T-helper 2 cell (primary cell): ENCODE measurements at regions not wholly inside any gene's neighbourhood (a gene's known extent, or its start where the extent isn't known, plus 50 kb on each side); places are given as distances from the start of the nearest gene placed in this dataset.

Experiments
- DNase-seq, 5 experiments: peaks; one replicate each; pipeline versions ENCODE4 v3.0.0 to v3.0.0-alpha.2; 2012 to 2022

- DNase-seq, result no peak
Measured at GRCh38 chr16:85364323-85365040, 248.6 kb upstream of the GSE1 start.

DNA sequence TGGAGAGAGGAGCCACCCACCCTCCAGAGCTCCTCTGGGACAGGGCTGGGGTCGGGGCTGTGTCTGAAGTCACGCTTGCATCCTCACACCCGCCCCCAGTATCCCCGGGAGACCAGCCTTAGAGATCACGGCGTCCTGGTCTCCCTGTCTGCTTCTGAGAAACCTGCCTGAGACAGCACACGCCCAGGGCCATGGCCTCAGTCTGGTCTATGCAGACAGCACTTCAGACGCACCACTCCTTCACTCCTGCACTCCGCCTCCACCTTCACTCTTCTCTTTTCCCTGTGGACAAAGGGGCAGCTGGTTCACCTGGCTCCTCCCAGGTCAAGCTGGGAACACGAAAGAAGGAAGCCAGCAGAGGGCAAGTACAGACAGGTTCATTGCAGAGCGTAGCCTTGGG lies 248.0 kb upstream of the GSE1 start:
- no peak for DNase-seq

DNA sequence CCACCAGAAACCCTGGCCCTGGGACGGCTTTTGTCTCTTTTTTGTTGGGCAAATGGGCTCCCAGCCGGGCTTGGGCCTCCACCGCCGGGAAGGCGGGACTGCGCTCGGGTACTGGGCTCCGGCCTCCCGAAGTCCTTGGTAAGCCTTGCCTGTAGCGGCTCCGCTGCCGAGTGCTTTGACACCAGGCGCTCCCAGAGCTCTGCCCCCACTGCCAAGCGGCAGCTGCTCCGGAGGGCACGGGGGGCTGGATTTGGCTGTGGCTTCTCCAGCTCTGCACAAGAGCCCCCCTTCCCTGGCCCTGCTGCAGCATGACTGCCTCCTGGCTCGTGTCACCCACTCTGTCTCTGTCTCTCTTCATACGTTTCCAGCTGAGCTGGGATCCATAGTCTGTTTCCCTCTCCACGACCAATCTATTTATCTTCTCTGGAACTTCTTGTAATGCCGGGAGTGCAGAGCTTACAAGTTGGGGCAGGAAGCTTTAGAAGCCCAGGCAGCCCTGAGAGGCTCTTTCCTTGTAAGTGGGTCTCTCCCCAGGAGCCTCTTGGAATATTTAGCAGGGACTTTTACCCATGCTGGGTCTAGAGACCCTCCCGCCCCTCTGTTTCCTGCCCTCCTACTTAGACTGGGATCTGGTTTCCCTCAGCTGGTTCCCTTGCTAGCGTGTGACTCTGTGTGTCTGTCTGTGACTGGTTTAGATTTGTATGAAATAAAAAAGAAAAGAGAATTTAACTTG lies 246.9 kb upstream of the GSE1 start:
- no peak for DNase-seq

DNA sequence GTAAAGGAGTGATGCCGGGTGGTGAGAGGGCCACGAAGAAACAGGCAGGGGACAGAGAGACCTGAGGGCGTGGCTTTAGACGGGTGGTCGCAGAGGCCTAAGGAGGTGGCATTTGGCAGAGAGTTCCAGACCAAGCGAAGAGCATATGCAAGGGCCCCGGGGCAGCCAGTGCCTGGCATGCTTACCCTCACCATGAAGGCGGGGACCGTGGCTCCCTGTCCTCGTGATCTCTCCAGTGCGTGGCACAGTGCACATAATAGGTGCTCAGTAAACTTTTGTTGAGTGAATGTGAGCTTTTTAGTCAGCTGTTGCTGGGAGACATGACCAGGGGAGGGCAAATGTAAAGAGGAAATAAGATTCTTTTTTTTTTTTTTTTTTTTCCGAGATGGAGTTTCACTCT lies 245.6 kb upstream of the GSE1 start:
- no peak for DNase-seq

DNA sequence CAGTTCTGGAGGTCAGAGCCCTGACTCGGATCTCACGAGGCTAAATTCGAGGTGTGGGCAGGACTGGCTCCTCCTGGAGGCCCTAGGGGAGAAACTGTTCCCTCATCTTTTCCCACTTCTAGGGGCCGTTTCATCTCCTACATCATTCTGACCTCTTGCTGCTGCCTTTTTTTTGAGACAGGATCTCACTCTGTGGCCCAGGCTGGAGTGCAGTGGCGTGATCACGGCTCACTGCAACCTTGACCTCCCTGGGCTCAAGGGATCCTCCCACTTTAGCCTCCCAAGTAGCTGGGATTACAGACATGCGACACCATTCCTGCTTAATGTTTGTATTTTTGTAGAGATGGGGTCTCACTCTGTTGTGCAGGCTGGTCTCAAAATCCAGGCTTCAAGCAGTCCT lies 244.1 kb upstream of the GSE1 start:
- no peak for DNase-seq

GRCh38 chr16:85369741-85370528 lies 243.2 kb upstream of the GSE1 start:
- peak in 2 of 5 experiments; percentile 20 for DNase-seq

DNA sequence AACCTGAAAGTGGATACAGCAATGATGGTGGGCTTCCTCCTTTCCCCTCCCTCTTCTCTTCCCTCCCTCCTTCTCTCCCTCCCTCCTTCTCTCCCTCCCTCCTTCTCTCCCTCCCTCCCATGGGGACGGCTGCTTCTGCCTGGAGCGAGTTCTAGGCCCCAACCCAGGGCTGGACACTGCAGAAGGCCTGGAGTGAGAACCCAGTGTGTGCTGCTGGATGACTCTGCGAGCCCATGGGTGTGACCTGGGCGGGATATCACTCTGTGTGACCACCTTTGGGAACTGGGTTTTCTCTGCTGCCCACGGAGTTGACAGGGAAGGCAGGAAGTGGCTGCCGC lies 242.6 kb upstream of the GSE1 start:
- DNase-seq, result no peak

DNA sequence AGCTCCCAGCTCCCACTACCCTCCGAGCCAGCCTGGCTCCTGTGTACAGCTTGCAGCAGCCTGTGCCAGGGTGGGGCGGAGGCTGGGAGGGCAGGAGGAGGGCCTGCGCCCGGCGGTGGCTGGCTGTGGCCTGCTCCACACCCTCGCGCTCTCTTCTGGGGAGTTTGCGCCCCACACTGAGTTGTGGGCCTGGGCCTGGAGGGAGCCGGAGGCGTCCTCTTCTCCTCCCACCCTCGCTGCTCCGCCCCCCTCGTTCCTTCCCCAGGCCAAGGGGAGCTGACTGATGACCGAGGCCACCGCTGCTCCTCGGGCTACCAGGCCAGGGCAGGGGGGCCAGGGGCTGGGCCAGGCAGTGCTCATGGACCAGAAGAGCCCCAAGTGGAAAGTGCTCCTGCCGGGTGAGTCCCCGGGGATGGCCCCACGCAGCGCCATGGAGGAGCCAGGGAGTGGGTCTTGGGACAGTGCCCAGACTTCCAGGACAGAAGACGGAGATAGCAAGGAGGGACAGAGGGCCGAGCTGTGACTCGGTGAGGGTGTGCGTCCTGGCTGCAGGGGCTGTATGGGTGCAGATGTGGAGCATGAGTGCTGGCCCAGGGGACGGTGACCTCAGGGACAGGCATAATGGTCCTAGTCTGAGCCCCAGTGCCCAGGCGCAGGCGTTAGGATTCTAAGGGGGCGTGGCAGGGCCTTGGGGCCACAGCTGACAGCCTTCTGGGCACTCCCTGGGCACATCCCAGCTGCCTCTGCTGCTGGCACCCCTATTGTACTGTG lies 242.1 kb upstream of the GSE1 start:
- no peak for DNase-seq

DNA sequence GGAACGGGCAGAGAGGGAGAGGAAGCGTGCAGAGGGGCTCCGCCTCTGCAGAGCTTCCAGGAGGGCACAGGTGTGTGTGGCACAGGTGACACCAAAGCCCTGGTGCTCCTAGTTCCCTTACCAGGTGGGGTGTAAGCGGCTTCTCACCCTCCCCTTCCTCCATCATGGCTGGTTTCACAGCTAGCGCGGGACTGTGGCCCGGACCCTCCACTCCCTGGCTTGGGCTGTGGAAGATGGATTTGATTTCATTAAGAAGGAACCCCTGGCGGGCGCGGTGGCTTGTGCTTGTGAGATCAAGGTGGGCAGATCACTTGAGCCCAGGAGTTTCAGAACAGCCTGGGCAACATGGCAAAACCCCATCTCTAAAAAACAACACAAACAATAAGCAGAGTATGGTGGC lies 241.2 kb upstream of the GSE1 start:
- no peak for DNase-seq

GRCh38 chr16:85372627-85373372 lies 240.3 kb upstream of the GSE1 start:
- peak in 1 of 5 experiments; percentile 9 for DNase-seq

DNA sequence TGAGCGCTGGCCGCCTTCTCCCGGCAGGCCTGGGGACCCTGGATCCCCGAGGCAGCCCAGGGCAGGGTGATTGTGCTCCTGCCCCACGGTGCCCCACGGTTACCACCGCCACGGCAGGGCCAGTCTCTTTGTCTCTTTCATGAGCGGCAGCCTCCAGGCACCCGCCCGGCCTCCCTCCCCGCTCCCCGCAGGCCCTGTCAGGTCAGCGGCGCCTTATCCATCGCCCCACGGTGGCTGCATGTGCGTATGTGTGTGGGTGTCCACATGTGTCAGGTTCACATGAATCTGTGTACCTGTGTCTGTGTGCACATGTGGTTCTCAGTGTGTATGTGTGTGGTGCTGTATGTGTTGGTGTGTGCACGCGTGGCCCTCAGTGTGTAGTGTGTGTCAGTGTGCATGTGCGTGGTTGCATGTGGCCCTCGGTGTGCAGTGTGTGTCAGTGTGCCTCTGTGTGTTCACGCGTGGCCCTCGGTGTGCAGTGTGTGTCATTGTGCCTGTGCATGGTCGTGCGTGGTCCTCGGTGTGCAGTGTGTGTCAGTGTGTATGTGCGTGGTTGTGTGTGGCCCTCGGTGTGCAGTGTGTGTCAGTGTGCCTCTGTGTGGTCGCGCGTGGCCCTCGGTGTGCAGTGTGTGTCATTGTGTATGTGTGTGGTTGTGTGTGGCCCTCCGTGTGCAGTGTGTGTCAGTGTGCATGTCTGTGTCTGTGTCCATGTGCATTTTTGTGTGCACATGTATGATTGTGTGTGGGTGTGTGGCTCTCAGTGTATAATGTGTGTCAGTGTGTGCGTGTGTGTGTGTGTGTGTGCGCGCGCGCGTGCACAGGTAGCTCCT lies 239.2 kb upstream of the GSE1 start:
- no peak for DNase-seq

DNA sequence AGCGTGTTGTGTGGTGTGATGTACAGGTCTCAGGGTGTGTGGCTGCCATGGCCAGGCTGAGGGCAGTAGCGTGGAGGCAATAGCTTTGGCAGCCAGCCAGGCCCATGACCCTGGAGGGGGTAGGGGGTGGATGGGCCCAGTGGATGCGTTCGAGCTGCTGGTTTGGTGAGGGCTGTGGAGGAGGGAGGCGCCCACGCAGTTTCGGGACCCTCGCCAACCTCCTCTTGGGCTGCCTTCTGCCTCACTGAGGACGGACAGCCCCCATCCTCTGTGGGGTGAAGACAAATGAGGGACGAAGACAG lies 238.6 kb upstream of the GSE1 start:
- DNase-seq, result no peak

GRCh38 chr16:85375282-85375681 lies 237.8 kb upstream of the GSE1 start:
- DNase-seq, result no peak

DNA sequence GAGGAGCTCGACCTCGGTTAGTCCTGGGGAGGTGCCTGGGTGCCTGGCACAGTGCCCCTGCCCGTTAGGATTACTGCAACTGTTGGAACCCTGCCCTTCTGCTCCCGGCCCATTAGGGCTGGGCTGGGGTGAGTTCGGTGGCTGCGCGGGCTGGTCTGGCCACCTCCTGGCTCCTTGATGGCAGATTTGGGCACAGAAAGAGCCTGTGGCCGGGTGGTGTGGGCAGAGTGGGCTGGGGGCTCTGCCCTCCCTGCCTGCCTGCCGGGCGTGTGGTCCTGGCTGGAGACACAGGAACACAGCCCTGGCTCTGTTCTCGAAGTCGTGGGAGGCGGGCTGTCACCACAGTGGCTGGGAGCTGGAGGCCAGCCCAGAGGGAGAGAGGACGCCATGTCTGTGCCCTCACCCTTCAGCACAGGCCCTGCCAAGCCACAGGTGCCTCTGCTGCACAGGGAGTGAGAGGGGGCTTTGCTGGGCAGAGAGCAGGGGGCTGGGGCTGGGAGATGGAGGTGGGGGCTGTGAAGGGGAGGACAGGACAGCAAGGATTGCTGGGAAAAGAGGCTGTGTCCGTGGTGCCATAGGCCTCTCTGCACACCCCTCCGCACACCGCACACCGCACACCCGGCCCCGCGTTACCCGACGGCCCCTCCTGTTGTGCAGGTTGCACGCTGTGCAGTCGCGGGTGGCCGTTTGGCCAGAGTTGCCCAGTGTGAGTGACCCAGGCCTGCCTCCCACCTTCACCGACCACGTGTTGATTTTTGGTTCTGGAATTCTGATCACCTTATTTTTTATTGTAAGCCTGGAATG lies 236.6 kb upstream of the GSE1 start:
- DNase-seq, result no peak

- DNase-seq, result no peak
Measured at GRCh38 chr16:85377388-85378144, 235.6 kb upstream of the GSE1 start.

GRCh38 chr16:85378145-85379040 lies 234.7 kb upstream of the GSE1 start:
- no peak for DNase-seq

DNA sequence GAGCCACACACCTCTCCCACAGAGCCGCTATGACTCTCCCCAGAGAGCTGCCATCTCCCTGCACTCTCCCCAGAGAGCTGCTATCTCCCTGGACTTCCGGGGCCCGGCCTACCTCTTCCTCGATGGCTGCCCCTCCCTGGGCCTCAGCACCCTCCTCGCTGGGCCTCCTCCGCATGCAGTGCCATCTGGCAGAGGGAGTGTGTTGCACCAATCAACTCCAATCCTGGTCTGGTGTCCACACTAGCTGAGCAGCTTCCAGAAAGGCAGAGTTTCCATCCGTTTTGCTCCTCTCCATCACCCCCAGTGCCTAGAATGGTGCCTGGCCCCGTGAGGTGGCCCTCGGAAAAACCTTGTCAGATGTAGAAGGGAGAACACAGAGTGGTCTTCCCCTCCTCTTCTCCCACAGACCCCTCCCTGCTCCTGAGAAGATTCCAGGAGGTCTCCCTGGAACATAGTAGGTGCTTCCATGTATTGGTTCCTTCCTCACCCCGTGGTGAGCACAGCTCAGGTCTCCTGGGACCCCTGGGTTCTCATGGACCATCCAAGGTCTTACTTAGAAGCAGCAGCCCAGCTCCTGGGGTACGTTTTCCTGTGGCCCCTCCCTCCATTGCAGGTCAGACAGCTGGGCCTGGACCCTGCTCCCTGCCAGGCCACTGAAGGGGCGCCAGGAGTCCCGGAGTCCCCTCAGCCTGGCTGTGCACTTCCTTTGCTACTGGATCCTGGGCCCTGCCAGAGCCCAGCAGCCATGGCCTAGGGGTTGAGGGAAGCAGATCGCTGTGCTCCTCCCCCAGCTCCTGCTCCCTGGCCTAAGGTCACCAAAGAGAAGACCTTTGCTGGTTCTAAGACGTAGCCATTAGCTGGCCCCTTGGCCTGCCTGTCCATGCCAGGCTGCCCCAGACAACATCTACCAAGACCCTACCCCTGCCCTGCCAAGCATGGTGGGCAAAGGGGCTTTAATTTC lies 233.8 kb upstream of the GSE1 start:
- DNase-seq, result no peak

GRCh38 chr16:85380002-85380395 lies 233.1 kb upstream of the GSE1 start:
- DNase-seq, result no peak
